Colon (tissue), 2 donors: ENCODE measurements at regions not wholly inside any gene's neighbourhood (a gene's known extent, or its start where the extent isn't known, plus 50 kb on each side); places are given as distances from the start of the nearest gene placed in this dataset.
A peak's percentile ranks its signal among the peaks of the same experiment; 100 is the strongest.
"Not testable (repeated sequence)": the region's sequence is repeated elsewhere in the genome, so short reads cannot be mapped to it uniquely, and the experiment has no call there.

Experiments
- FAIRE-seq: peaks from 2 replicates; lab custom pipeline; 2012; peaks lifted over from hg19 to GRCh38; lab: Jason Lieb, UNC
- donor health status: control.
- donor health status: control.

GRCh38 chr11:24171869-24172268 is 325.0 kb upstream of the LUZP2 start:
- peak; percentile 28 for FAIRE-seq

- FAIRE-seq: no peak
Measured at GRCh38 chr11:24181395-24182047, 315.3 kb upstream of the LUZP2 start.

- FAIRE-seq: not testable (repeated sequence)
Measured at GRCh38 chr11:24185535-24185934, 311.3 kb upstream of the LUZP2 start.

GRCh38 chr11:24196733-24197132 is 300.1 kb upstream of the LUZP2 start:
- no peak for FAIRE-seq

GRCh38 chr11:24198481-24198880 is 298.4 kb upstream of the LUZP2 start:
- FAIRE-seq: no peak

- FAIRE-seq: no peak
Measured at GRCh38 chr11:24199461-24199860, 297.4 kb upstream of the LUZP2 start.

- FAIRE-seq: no peak
Measured at GRCh38 chr11:24206030-24206429, 290.8 kb upstream of the LUZP2 start.

- FAIRE-seq: no peak
Measured at GRCh38 chr11:24206511-24206910, 290.3 kb upstream of the LUZP2 start.

GRCh38 chr11:24216488-24216887 is 280.4 kb upstream of the LUZP2 start:
- no peak for FAIRE-seq

GRCh38 chr11:24217319-24217718 is 279.5 kb upstream of the LUZP2 start:
- FAIRE-seq: not testable (repeated sequence)

GRCh38 chr11:24225501-24225900 is 271.4 kb upstream of the LUZP2 start:
- FAIRE-seq: no peak

GRCh38 chr11:24226606-24227005 is 270.2 kb upstream of the LUZP2 start:
- FAIRE-seq: no peak

- FAIRE-seq: no peak
Measured at GRCh38 chr11:24233041-24233440, 263.8 kb upstream of the LUZP2 start.

- FAIRE-seq: no peak
Measured at GRCh38 chr11:24234822-24235508, 261.9 kb upstream of the LUZP2 start.

GRCh38 chr11:24238771-24239645 is 257.8 kb upstream of the LUZP2 start:
- no peak for FAIRE-seq

GRCh38 chr11:24239930-24240329 is 256.9 kb upstream of the LUZP2 start:
- FAIRE-seq: no peak

- FAIRE-seq: no peak
Measured at GRCh38 chr11:24240496-24241175, 256.2 kb upstream of the LUZP2 start.

- no peak for FAIRE-seq
Measured at GRCh38 chr11:24246715-24247114, 250.1 kb upstream of the LUZP2 start.

- no peak for FAIRE-seq
Measured at GRCh38 chr11:24247846-24248245, 249.0 kb upstream of the LUZP2 start.

- FAIRE-seq: no peak
Measured at GRCh38 chr11:24249921-24250320, 246.9 kb upstream of the LUZP2 start.

GRCh38 chr11:24253237-24253760 is 243.6 kb upstream of the LUZP2 start:
- FAIRE-seq: no peak

- no peak for FAIRE-seq
Measured at GRCh38 chr11:24264868-24265267, 232.0 kb upstream of the LUZP2 start.
